MM.1S (cell line): ENCODE measurements at regions not wholly inside any gene's neighbourhood (a gene's known extent, or its start where the extent isn't known, plus 50 kb on each side); places are given as distances from the start of the nearest gene placed in this dataset.

ENCODE experiments used
- DNase-seq: peaks from one replicate; pipeline ENCODE4 v3.0.0-alpha.2; 2015
- H2AFZ ChIP-seq: fragments of 300-600 bp; sonication (generic); 2 replicates; pipeline ENCODE4 v1.6.0; 2016; ENCODE audit warnings: antibody characterized with exemption, low read length
- H3F3A ChIP-seq: fragments of 300-600 bp; sonication (generic); 2 replicates; pipeline ENCODE4 v1.6.1; 2016; ENCODE audit warnings: mild to moderate bottlenecking, antibody characterized with exemption, low read length, moderate library complexity, mixed read lengths; ENCODE audit not compliant: insufficient read depth
- H3K27ac ChIP-seq: fragments of 300-600 bp; sonication (generic); 2 replicates; pipeline ENCODE4 v1.5.1; 2016; ENCODE audit warnings: mild to moderate bottlenecking, low read length
- H3K27me3 ChIP-seq: fragments of 300-600 bp; sonication (generic); replicated peaks from 2 replicates; pipeline ENCODE4 v1.6.0; 2016; ENCODE audit warnings: low read length; ENCODE audit not compliant: insufficient read depth
- H3K36me3 ChIP-seq: fragments of 300-600 bp; sonication (generic); replicated peaks from 2 replicates; pipeline ENCODE4 v1.6.1; 2016; ENCODE audit warnings: mild to moderate bottlenecking, low read length, mixed read lengths; ENCODE audit not compliant: insufficient read depth
- H3K4me1 ChIP-seq: fragments of 300-600 bp; sonication (generic); 2 replicates; pipeline ENCODE4 v1.6.1; 2016; ENCODE audit warnings: low read length, mixed read lengths
- H3K4me2 ChIP-seq: fragments of 300-600 bp; sonication (generic); 2 replicates; pipeline ENCODE4 v1.6.0; 2016; ENCODE audit warnings: low read depth, low read length
- H3K4me3 ChIP-seq: fragments of 300-600 bp; sonication (generic); 2 replicates; pipeline ENCODE4 v1.5.1; 2016; ENCODE audit warnings: low read length, mixed read lengths
- H3K79me2 ChIP-seq: fragments of 300-600 bp; sonication (generic); 2 replicates; pipeline ENCODE4 v1.6.1; 2016; ENCODE audit warnings: mixed run types, low read length, mixed read lengths
- H3K9ac ChIP-seq: fragments of 300-600 bp; sonication (generic); 2 replicates; pipeline ENCODE4 v1.6.1; 2016; ENCODE audit warnings: low read length, mixed read lengths
- H3K9me2 ChIP-seq: fragments of 300-600 bp; sonication (generic); replicated peaks from 2 replicates; pipeline ENCODE4 v1.6.1; 2016; ENCODE audit warnings: mild to moderate bottlenecking, low read length, mixed read lengths; ENCODE audit not compliant: insufficient read depth
- H3K9me3 ChIP-seq: fragments of 300-600 bp; sonication (generic); replicated peaks from 2 replicates; pipeline ENCODE4 v1.6.1; 2016; ENCODE audit warnings: mild to moderate bottlenecking, low read length, mixed read lengths; ENCODE audit not compliant: insufficient read depth
- H4K20me1 ChIP-seq: fragments of 300-600 bp; sonication (generic); 2 replicates; pipeline ENCODE4 v1.6.1; 2016; ENCODE audit warnings: mild to moderate bottlenecking, low read length, moderate library complexity, mixed read lengths; ENCODE audit not compliant: insufficient read depth
- CTCF ChIP-seq: fragments of 300-600 bp; sonication (generic); IDR thresholded peaks from 2 replicates; pipeline ENCODE4 v1.5.1; 2016; ENCODE audit warnings: antibody characterized with exemption, low read length, mixed read lengths
- EZH2 ChIP-seq: fragments of 300-600 bp; sonication (generic); optimal IDR thresholded peaks from 2 replicates; pipeline ENCODE3; 2017; ENCODE audit warnings: low read depth, mild to moderate bottlenecking, antibody characterized with exemption, low read length, mixed read lengths
- EZH2phosphoT487 ChIP-seq: fragments of 300-600 bp; sonication (generic); IDR thresholded peaks from 2 replicates; pipeline ENCODE4 v1.6.1; 2018; ENCODE audit warnings: antibody characterized with exemption, low read length

- Histone ChIP-seq H3K4me3 (no peak overlapping the region), H3K4me1 (peaks cover 23% of the 10 kb centered on the region), H3K27ac (no peak overlapping the region), H3K36me3 (no peaks in the 10 kb centered on the region), H4K20me1 (no peaks in the 10 kb centered on the region), H3K4me2 (no peak overlapping the region), H3K27me3 (no peaks in the 10 kb centered on the region), H3K9me2 (no peaks in the 10 kb centered on the region), H2AFZ (no peak overlapping the region), H3K9ac (no peak overlapping the region), H3K79me2 (no peaks in the 10 kb centered on the region), H3F3A (peaks cover 10% of the 10 kb centered on the region), H3K9me3 (no peaks in the 10 kb centered on the region)
- no peak for TF ChIP-seq EZH2
- no peak for TF ChIP-seq CTCF
- TF ChIP-seq EZH2phosphoT487: no peak
- DNase-seq: no peak
Observed at GRCh38 chr1:198917226-198917625, 278.4 kb downstream of the PTPRC start.

GRCh38 chr1:198918920-198919319, 280.1 kb downstream of the PTPRC start:
- peaks cover 24% of the 10 kb centered on the region for H3K4me1 ChIP-seq
- no peaks in the 10 kb centered on the region for H4K20me1 ChIP-seq
- no peak overlapping the region for H3K9ac ChIP-seq
- no peak overlapping the region for H3K4me3 ChIP-seq
- H3K27me3 ChIP-seq: no peaks in the 10 kb centered on the region
- DNase-seq: no peak
- H3K4me2 ChIP-seq: no peak overlapping the region
- no peak for TF ChIP-seq EZH2phosphoT487
- no peak for TF ChIP-seq CTCF
- no peak for TF ChIP-seq EZH2
- H3K36me3 ChIP-seq: no peaks in the 10 kb centered on the region
- H3F3A ChIP-seq: peaks cover 10% of the 10 kb centered on the region
- no peak overlapping the region for H2AFZ ChIP-seq
- no peaks in the 10 kb centered on the region for H3K79me2 ChIP-seq
- H3K27ac ChIP-seq: no peak overlapping the region; the same call in 1 of the 2 replicates
- H3K9me2 ChIP-seq: no peaks in the 10 kb centered on the region
- H3K9me3 ChIP-seq: no peaks in the 10 kb centered on the region

DNA sequence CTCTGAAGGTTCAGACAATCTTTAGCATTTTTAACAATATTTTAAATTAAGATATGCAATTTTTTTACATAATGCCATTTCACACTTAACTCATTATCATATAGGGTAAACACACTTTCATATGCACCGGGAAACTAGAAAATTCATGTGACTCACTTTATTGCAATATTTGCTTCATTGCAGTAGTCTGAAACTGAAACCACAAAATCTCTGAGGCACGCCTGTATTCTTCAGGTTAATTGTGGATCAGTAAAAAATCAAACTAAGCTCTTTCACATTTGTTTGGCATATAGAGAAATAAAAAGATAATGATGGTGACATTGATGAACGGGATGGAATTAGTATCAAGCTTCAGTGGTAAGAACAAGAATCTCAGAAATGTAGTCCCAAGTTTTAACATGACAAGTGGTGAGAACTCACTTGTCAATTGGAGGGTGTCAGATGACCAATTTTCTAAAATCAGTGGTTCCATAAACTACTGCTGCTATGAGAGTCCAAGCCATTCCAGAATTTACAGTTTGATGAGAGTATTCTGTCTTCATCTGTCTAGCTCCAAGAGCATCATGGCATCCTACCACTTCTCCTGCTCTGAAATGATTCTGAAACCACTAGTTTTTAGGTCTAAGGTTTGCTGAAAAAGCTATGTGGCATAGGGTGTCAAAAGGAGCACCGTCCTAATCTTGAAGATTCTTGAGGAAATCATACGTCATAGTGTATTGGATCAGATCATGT, 281.0 kb downstream of the PTPRC start:
- Histone ChIP-seq H3K4me1 (peaks cover 24% of the 10 kb centered on the region), H3K9ac (peak overlapping the region; percentile 7; the same call in 1 of the 2 replicates), H3K27me3 (no peaks in the 10 kb centered on the region), H4K20me1 (no peaks in the 10 kb centered on the region), H3K79me2 (no peaks in the 10 kb centered on the region), H3K9me2 (no peaks in the 10 kb centered on the region), H3K4me3 (peak overlapping the region; percentile 34), H3K4me2 (peak overlapping the region; percentile 59), H3K36me3 (no peaks in the 10 kb centered on the region), H2AFZ (peak overlapping the region; percentile 30), H3F3A (peaks cover 10% of the 10 kb centered on the region), H3K27ac (peak overlapping the region; percentile 56), H3K9me3 (no peaks in the 10 kb centered on the region)
- peak; percentile 88 for DNase-seq
- no peak for TF ChIP-seq CTCF
- no peak for TF ChIP-seq EZH2
- TF ChIP-seq EZH2phosphoT487: no peak
